K562 (cell line): ENCODE measurements at regions not wholly inside any gene's neighbourhood (a gene's known extent, or its start where the extent isn't known, plus 50 kb on each side); places are given as distances from the start of the nearest gene placed in this dataset.

Source experiments
- CHCHD3 ChIP-seq: fragments of 250-450 bp; sonication (Bioruptor Pico); IDR thresholded peaks from 2 replicates; pipeline ENCODE4 v2.1.2; 2022; ENCODE audit warnings: mild to moderate bottlenecking
- GMEB1 ChIP-seq: fragments of 250-450 bp; sonication (Bioruptor Pico); IDR thresholded peaks from 2 replicates; pipeline ENCODE4 v1.4.0; 2020; ENCODE audit warnings: mild to moderate bottlenecking
- POLR2A ChIP-seq: fragments of 450-650 bp; conservative IDR thresholded peaks from 2 replicates; pipeline ENCODE4 v1.6.1; 2016
- REST ChIP-seq, 2 experiments: fragments of 450-650 bp; formaldehyde crosslinking in 1 of 2; IDR thresholded peaks; 2 replicates each; pipeline versions ENCODE4 v1.4.0 to v1.6.1; 2014 to 2020; ENCODE audit warnings: mild to moderate bottlenecking in 2 of 2, borderline replicate concordance in 1 of 2, low read depth in 1 of 2
- THRA ChIP-seq: fragments of 450-650 bp; IDR thresholded peaks from 2 replicates; pipeline ENCODE4 v1.6.1; 2017; ENCODE audit warnings: mild to moderate bottlenecking, moderate library complexity
- ZNF780A ChIP-seq: fragments of 250-450 bp; sonication (Bioruptor Pico); IDR thresholded peaks from 2 replicates; pipeline ENCODE4 v1.5.0; 2021; ENCODE audit warnings: mild to moderate bottlenecking
- TF ChIP-seq, protein P1 (sequence below): fragments of 250-450 bp; sonication (Bioruptor Pico); IDR thresholded peaks from 2 replicates; pipeline ENCODE4 v1.4.0; 2020; ENCODE audit warnings: borderline replicate concordance

DNA sequence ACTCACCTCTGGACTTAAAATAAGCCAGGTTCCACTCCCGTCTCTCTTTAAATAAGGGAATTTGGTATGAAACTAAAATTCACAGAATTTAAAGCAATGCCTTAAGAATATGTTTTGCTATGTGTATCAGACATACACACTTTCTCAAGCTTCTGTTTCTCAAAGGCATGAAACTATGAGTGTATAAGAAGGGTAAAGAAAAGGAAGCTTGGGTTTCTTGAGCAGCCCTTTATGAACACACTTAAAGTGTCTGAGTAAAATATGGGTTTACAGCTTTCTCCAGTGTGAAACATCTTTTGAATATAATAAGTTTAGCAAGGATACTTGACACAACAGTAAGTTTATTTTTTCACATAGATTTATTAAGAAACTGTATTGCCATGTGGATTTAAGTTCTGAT, 370.5 kb downstream of the TMA16 start:
- no peak for TF ChIP-seq THRA
- TF ChIP-seq GMEB1: no peak
- no peak for TF ChIP-seq CHCHD3 (CRISPR knock-in tag)
- no peak for TF ChIP-seq POLR2A
- no peak for TF ChIP-seq REST (IDR thresholded peaks at IDR 0.05; ENCODE audit: borderline replicate concordance)
- no peak for TF ChIP-seq REST (CRISPR knock-in tag; IDR thresholded peaks at IDR 0.05; ENCODE audit: low read depth)
- TF ChIP-seq ZNF780A (CRISPR knock-in tag): no peak
- TF ChIP-seq, protein P1, sequence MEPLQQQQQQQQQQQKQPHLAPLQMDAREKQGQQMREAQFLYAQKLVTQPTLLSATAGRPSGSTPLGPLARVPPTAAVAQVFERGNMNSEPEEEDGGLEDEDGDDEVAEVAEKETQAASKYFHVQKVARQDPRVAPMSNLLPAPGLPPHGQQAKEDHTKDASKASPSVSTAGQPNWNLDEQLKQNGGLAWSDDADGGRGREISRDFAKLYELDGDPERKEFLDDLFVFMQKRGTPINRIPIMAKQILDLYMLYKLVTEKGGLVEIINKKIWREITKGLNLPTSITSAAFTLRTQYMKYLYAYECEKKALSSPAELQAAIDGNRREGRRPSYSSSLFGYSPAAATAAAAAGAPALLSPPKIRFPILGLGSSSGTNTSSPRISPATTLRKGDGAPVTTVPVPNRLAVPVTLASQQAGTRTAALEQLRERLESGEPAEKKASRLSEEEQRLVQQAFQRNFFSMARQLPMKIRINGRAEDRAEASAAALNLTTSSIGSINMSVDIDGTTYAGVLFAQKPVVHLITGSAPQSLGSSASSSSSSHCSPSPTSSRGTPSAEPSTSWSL: no peak
